ENCODE measurements at regions not wholly inside any gene's neighbourhood (a gene's known extent, or its start where the extent isn't known, plus 50 kb on each side); places are given as distances from the start of the nearest gene placed in this dataset.
A peak's percentile ranks its signal among the peaks of the same experiment; 100 is the strongest.
"Not testable (repeated sequence)": the region's sequence is repeated elsewhere in the genome, so short reads cannot be mapped to it uniquely, and the experiment has no call there.

DNA sequence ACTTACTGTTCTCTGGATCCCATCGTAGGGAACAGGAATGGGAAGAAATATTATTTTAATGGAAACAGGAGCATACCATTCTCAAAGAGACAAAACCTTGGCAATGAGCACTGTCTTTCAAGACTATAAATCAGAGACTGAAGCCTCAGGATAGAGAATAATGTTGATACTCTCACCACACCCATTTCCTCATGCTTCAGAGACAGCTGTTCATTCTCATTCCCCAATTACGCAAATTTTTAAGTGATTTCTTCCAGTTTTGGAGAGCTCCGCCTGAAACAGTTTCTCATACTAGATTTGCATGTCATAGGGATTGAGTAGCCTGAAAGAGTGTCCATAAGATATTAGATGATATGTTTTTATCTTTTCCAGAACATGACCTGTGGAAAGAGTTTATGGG lies 290.5 kb upstream of the RASA1 start:
- DNase-seq (ENCODE audit: low spot score), result no peak

DNA sequence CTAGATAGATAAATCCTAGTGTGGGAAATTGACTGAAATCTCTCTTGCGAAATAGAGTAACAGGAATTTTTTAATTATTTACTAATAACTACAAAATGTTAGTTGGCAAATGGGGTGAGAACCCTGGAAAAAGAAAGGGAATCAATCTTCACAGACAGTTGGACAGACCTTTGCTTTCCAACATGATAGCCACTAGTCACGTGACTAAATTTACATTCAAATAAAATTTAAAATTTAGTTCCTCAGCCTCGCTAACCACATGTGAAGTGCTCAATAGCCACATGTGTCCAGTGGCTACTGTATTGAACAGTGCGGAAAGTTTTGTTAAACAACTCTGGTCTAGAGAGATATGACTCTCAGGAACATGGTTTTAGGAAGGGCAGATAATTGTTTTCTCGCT lies 289.9 kb upstream of the RASA1 start:
- no peak for DNase-seq (ENCODE audit: low spot score)

DNA sequence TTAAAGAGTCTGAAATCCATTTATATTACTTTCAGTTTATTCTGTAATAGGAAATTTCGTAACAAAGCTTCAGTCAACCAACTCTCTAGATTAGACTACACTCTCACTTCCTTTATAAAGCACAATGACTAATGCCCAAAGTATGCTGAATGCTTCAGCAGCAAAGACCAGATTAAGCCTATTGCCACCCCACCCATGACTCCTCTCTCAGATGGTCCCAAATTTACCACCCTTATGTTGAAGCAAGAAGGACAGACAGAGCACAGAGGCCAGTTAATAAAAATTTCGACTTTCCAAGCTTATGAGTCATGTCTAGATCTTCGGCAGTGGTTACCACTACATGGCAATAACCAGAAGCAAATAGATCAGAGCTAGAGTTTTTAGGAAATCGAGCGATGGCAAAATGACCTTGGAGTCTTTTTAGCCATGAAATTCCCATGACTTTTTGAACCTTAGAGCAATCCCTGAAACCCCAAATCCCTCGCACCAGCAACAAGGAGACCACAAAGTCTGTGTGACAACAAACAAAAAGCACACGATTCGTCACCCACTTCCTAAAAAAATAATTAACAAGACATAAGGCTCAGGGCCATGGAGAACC lies 287.8 kb upstream of the RASA1 start:
- peak; percentile 12 for DNase-seq (ENCODE audit: low spot score)

DNA sequence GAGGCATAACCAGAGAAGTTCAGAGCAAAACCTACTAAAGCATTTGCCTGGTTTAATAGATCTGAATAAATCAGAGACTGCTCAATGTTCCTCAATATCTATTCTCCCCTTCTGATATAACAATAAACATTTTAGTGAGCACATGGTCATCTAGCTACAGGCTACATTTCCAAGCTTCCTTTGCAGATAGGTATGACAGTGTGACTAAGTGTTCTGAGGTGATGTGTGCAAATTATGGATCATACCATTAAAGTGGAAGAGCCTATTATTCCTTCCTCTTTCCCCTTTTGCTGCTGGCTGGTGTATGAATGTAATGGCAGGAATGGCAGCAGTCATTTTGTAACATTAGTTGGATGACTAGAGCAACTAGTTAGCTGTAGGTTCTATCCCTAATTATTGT lies 285.8 kb upstream of the RASA1 start:
- no peak for DNase-seq (ENCODE audit: low spot score)

DNA sequence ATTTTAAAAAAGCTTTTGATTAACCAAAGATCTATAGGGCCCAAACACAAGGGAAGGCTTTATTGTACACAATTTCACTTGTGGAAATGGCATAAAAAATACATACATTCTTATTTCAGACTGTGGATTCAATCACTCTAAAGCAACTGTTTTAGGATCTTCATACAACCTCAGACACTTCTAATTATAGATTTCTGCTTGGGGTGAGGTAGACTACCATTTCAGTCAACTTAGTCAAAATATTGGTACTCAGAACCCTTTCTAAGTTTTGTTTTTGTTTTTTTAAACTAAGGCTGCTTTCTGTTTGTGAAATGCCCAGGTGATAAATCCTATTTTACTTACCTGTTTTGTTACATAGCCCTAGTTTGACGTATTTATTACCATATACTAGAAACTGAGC lies 284.5 kb upstream of the RASA1 start:
- DNase-seq (ENCODE audit: low spot score), result no peak

DNA sequence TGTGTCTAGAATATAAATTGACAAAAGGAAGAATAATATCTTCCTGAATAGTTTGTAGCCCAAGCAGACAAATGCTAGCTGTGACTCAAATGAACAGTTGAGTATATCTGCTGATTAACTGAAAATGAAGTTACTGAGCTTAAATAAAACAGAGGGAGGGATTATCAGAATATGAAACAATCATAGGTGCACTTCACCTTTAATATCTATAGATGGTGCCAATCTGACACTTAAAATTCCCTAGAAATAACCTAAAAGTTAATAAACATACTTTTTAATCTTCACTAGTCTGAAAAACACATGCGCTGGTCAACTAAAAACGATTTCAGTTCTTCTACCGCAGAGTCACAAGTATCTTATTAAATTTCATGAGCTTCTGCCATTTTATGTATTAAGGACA lies 280.8 kb upstream of the RASA1 start:
- DNase-seq (ENCODE audit: low spot score), result no peak

DNA sequence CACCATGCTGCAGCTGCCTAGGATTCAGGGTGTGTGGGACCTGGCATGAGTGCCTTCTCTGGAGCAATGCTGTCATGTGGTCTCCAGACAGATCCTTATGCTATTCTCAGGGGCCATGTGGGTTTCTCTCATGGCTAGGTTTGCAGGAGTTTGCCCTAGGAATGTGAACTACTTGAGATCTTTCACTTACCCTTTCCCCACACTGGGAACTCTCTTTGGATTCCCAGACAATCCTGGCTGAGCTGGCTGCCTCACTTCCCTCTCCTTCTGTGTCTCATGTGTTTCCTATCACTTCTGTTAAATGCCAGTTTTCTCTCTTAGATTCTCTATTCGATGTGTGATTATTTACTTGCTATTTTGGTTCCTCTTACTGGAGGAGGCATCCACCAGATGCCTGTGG lies 270.2 kb upstream of the RASA1 start:
- DNase-seq (ENCODE audit: low spot score), result no peak

DNA sequence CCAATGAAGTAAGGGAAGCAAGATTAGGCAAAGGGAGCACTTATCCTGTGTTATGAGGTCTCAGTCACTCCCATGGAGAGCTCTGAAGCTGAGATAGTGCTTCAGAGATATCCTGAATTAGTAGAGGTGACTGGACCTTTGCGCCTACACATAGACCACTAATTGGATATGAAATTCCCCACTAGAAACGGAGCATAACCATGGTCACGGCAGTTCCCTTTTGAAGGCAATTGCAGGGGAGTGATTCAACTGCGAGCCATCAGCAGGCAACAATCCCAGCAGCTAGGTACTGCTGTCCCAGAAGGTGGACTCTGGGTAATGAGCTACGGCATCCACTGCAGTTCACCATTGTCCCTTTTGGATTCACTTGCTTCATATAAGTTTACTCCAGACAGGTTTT lies 267.7 kb upstream of the RASA1 start:
- DNase-seq (ENCODE audit: low spot score), result no peak

DNA sequence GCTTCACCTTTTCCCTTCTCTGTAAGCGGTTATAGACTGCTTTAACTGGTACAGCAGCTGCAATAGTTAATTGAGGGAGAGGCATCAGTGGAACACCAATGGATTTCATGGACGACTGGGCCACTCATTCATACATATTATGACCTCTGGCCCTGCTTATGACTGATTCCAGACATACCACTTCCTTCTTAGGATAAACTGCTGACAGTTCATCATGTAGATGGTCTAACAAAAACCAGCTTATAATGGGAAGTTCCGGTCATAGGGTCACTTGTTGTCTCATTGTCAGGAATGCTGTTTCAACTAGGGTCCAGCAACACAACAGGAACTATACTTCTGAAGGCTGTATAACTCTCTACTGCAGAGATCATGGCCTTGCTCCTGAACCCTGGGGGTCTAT lies 265.2 kb upstream of the RASA1 start:
- DNase-seq (ENCODE audit: low spot score), result no peak

DNA sequence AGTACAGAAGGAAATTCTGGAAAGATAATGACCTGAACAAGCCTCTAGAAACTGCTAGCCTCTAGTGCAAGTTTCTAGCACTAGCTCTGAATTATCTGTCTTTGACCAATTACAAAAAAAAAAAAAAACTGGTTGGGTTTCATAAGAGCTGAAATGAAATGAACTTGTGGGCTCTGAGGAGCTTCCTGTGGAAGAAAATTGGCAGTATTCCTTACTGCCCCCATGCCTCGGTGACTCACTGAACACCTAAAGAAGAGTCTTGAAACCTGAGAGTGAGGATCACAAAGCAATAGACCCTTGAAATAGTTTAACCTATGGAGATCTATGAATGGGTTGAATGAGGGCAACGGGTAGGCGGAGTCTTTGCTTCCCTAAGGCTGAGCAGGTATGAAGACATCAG lies 263.6 kb upstream of the RASA1 start:
- DNase-seq (ENCODE audit: low spot score), result no peak

DNA sequence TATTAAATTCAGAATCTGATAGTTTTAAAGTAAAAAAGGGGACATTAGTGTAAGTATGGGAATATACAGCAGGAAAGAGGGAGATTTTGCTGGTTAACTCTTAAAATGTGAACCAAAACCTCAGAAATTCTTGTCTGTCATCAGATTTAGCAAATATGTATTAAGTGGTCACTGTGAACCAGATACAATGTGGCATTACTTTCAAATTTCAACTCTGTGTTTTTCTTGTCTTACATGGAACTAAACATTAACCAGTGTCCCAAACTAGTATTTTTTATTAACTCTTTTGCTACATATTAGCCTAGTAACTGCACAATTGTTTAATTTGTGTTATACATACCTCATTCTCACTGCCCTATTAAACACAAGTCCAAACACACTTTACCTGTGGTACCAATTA lies 259.9 kb upstream of the RASA1 start:
- DNase-seq (ENCODE audit: low spot score), result no peak

DNA sequence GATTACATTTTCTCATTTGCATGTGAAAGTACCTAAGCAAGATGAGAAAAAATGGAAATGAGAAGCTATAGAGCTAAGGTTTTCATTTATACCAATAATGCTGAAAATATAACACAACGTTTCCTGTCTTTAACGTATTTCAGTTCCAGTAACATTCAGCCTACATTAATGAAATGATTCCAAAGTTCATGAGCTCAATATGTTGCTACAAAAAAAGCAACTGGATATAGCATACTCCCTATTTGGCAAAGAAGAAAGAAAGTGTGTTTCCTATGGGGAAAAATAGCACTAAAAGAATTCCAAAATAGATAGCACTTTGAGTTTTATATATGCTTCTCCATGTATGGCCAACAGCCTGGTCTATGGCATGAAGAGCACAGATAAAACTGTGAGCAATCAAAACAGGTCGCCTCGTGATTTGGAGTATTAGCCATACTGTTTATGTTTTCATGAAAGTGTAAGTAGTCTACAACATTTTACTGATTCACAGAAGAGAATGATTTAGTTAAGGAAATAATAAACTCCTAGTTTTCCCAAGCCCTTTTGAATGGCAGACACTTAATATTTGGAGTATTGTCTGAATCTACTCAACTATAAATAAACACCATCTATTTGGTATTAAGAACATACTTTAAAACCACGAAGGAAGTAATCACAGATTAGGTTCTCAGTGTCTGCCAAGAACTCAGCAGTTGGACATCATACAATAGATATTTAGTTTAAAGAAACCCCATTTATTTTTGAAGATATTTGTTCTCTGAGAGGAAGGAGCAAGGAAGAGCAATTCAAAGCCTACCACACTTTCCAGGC lies 258.7 kb upstream of the RASA1 start:
- no peak for DNase-seq (ENCODE audit: low spot score)

DNA sequence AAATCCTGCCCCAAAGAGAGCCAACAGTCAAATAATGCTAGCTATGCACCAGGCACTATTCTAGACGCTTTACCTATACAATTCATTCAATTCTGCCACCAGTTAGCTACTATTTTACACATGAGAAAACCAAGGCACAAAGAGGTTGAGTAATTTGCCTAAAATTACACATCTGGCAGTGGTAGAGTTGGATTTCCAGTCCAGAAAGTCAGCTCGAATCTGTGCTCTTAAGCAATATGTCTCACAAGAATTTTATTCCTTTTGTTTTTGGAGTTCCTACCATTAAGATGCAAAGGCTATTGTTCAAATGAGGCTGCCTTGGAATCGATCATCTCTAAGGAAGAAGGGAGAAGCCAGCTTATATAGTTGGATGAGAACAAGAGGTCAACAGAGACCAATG lies 256.9 kb upstream of the RASA1 start:
- DNase-seq (ENCODE audit: low spot score), result no peak

DNA sequence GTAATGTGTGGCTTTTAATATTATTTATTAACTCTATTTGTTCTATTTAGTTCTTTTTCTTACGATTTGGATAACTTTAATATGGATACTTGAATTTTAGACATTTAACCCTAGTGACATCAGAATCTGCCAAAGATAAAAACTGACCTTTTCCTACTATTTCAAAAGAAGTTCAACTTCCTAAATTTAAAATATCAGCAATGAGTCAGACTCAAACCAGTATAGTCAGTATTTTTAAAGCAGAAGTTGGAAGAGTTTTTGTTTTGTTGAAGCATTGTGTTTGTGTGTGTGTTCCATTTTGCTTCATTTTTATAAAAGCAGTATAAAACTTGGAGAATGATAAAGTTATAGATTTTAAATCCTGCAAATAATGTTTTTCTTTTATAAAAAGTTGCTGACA lies 251.8 kb upstream of the RASA1 start:
- DNase-seq (ENCODE audit: low spot score), result no peak

DNA sequence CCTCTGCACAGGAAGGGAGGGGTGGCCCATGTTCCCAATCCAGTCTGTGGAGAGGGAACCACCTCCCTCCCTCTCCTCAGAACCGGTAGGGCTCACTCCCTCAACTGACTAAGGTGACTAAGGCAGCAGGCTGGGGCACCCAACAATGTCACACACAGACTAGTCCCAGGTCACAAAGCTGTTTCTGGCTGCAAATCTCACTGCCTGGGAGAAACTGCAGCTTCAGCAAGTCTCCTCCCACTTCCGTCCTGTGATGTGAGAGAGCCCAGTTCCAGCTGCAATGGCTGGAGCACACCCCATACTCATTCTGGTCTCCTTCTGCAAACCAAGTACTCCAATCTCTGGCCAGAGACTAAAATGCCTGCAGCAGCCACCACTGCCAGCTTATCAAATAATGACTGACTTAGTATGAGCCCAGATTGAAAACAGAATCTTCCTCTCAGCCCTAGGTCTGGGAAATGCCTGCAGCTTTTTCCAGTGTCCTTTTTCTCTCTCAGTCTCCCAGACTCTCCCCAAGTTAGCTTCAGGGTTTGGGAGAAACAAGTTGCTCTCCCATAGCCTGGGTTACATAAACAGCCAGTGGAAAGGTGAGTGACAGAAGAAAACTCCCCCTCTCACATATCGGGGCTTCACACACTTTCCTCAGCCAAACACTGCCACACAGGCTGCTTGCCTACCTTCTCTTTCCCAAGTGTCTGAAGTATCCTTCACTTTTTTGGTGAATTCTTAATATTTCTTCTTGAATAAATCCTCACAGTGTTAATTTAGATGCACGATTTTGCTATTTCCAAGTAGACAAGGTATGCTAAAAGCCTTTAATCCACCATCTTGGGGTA lies 247.4 kb upstream of the RASA1 start:
- no peak for DNase-seq (ENCODE audit: low spot score)

DNA sequence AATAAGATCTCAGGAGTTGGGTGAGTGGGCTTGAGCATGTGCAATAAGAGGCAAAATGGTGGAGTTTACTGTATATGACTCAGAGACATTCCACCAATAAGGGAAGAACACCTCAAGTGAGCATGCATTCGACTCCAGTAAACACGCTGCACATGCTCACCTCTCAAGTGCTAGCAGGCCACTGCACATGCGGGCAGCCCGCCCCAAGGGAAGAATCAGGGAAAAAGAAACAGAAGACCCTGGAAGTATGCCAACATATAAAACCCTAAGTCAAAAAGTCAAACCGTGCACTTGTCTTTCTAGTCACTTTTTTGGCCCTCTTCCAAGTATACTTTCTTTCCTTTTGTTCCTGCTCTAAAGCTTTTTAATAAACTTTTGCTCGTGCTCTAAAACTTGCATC lies 245.3 kb upstream of the RASA1 start:
- no peak for DNase-seq (ENCODE audit: low spot score)

DNA sequence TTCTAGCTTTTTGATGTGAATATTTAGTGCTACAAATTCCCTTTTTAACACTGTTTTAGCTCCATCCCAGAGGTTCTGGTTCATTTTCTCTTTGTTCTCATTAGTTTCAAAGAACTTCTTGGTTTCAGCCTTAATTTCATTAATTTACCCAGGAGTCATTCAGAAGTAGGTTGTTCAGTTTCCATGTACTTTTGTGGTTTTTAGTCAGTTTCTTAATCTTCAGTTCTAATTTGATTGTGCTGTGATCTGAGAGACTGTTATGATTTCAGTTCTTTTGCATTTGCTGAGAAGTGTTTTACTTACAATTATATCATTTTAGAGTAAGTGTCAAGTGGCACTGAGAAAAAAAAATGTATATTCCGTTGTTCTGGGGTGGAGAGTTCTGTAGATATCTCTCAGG lies 240.1 kb upstream of the RASA1 start:
- DNase-seq (ENCODE audit: low spot score), result no peak

DNA sequence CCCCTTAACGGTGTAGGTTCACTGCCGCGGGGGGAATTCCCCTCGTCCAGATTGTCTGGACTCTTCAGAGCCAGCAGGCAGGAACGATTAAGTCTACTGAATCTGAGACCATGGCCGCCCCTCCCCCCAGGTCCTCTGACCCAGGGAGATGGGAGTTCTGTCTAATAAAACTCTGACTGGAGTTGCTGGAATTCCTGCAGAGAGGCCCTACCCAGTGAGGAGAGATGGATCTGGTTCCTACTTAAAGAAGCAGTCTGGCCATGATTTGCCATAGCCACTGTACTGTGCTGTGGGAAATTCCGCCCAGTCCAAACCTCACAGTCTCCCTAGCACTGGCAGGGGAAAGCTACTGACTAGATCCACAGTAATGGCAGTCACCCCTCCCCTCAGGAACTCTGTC lies 237.7 kb upstream of the RASA1 start:
- no peak for DNase-seq (ENCODE audit: low spot score)

DNA sequence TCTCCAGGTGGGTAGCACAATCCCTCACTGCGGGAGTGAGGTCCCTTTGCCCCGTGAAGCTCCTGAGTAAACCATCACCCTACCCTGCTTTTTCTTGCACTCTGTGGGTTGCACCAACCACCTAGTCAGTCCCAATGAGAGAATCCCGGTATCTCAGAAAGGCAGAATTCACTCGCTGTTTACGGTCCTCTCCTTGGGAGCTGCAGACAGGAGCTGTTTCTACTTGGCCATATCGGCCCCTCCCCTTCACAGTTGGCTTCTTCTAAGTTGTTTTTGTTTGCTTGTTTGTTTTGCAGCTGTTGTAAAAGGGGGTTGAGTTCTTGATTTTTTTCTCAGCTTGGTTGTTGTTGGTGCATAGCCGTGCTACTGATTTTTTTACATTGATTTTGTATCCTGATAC lies 237.0 kb upstream of the RASA1 start:
- DNase-seq (ENCODE audit: low spot score), result no peak

DNA sequence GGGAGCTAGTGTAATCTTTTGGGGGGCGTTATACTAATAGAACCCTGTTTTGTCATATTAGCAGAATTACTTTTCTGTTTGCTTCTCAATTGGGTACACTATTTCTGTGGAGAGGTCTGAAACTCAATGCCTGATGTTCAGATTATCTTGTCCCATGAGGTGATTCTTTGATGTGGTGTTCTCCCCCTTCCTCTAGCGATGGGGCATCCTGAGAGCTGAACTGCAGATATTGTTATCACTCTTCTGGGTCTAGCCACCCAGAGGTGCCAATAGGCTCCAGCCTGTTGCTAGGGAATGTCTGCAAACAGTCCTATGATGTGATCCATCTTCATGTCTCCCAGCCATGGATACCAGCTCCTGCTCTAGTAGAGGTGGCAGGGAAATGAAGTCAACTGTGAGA lies 233.1 kb upstream of the RASA1 start:
- no peak for DNase-seq (ENCODE audit: low spot score)

DNA sequence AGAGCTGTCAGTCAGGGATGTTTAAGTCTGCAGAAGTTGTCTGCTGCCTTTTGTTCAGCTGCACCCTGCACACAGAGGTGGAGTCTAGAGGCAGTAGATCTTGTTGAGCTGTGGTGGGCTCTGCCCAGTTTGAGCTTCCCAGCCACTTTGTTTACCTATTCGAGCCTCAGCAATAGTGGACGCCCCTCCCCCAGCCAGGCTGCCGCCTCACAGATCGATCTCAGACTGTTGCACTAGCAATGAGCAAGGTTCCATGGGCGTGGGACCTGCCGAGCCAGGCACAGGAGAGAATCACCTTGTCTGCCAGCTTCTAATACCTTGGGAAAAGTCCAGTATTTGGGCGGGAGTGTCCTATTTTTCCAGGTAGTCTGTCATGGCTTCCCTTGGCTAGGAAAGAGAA lies 225.1 kb upstream of the RASA1 start:
- DNase-seq (ENCODE audit: low spot score), result no peak

DNA sequence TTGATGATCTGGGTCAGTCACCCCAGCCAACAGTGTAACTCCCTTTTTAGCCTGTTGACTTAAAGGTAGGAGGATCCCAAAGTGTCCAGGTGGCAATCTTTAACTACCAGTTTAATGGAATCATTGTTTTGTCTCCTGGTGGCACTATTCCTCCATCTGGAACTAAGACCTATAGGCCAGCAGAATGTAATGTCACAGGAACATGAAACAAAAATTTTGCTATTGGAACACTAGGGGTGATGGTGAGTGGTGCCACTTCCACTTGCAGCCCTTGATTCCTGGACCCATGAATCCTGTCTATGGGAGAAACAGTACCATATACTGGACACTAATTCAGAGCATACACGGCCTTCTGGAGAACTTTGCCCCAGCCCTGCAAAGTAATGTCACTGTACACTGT lies 219.5 kb upstream of the RASA1 start:
- no peak for DNase-seq (ENCODE audit: low spot score)

DNA sequence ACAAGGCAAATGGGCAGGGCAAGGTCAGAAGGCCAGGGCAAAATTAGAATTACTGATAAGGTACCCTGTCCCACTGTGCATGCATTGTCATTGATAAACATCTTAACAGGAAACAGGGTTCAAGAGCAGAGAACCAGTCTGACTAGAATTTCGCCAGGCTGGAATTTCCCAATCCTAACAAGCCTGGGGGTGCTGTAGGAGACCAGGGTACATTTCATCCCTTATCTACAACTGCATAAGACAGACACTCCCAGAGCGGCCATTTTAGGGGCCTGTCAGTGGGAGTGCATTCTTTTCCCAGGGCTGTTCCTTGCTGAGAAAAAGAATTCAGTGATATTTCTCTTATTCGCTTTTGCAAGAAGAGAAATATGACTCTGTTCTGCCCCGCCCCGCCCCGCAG lies 218.7 kb upstream of the RASA1 start:
- not testable (repeated sequence) for DNase-seq (ENCODE audit: low spot score)
